Retinal pigment epithelial cell (primary cell): ENCODE measurements at regions not wholly inside any gene's neighbourhood (a gene's known extent, or its start where the extent isn't known, plus 50 kb on each side); places are given as distances from the start of the nearest gene placed in this dataset.

Experiments used
- DNase-seq: peaks from one replicate; pipeline ENCODE4 v3.0.0-alpha.2; 2010; ENCODE audit warnings: low read depth
- H3K4me3 ChIP-seq: 2 replicates; pipeline ENCODE4 v1.5.1; 2011; ENCODE audit warnings: mild to moderate bottlenecking, low read length, control low read depth, moderate library complexity
- CTCF ChIP-seq: conservative IDR thresholded peaks from 2 replicates; pipeline ENCODE4 v1.5.1; 2011; ENCODE audit warnings: low read depth, low read length, control low read depth, inconsistent platforms

GRCh38 chr2:156753766-156754165 lies 317.6 kb downstream of the GPD2 start:
- no peak overlapping the region for H3K4me3 ChIP-seq
- no peak for TF ChIP-seq CTCF
- no peak for DNase-seq

- DNase-seq = peak; percentile 31
- TF ChIP-seq CTCF = no peak
- H3K4me3 ChIP-seq = no peak overlapping the region
Measured at GRCh38 chr2:156756516-156756915, 320.3 kb downstream of the GPD2 start.

GRCh38 chr2:156763174-156763573 lies 327.0 kb downstream of the GPD2 start:
- DNase-seq = no peak
- no peak for TF ChIP-seq CTCF
- H3K4me3 ChIP-seq = no peak overlapping the region

- DNase-seq = no peak
- H3K4me3 ChIP-seq = no peak overlapping the region
- TF ChIP-seq CTCF = no peak
Measured at GRCh38 chr2:156765043-156765442, 328.9 kb downstream of the GPD2 start.

GRCh38 chr2:156765450-156765849 lies 329.3 kb downstream of the GPD2 start:
- TF ChIP-seq CTCF = no peak
- DNase-seq = no peak
- no peak overlapping the region for H3K4me3 ChIP-seq

- no peak for TF ChIP-seq CTCF
- H3K4me3 ChIP-seq = no peak overlapping the region
- DNase-seq = no peak
Measured at GRCh38 chr2:156769802-156770201, 333.6 kb downstream of the GPD2 start.

GRCh38 chr2:156778916-156779315 lies 342.7 kb downstream of the GPD2 start:
- no peak for DNase-seq

More at GRCh38 chr2:156778916-156779315, 342.7 kb downstream of the GPD2 start:
- no peak overlapping the region for H3K4me3 ChIP-seq
- TF ChIP-seq CTCF = no peak
